GM23248 (cell line): ENCODE measurements at regions not wholly inside any gene's neighbourhood (a gene's known extent, or its start where the extent isn't known, plus 50 kb on each side); places are given as distances from the start of the nearest gene placed in this dataset.

Source experiments
- EZH2 ChIP-seq: fragments of 200-600 bp; sonication (generic); IDR thresholded peaks from 2 replicates; pipeline ENCODE4 v1.6.1; 2018; ENCODE audit warnings: antibody characterized with exemption, mild to moderate bottlenecking; ENCODE audit not compliant: insufficient read depth, poor library complexity, severe bottlenecking
- EZH2phosphoT487 ChIP-seq: fragments of 200-600 bp; sonication (generic); IDR thresholded peaks from 2 replicates; pipeline ENCODE4 v1.6.1; 2018; ENCODE audit warnings: antibody characterized with exemption, moderate library complexity, mild to moderate bottlenecking, low read depth; ENCODE audit not compliant: insufficient read depth

- TF ChIP-seq EZH2 (no peak), EZH2phosphoT487 (no peak)
These were observed 114.7 kb upstream of the DAB2 start for GRCh38 chr5:39539470-39539869.
